ENCODE measurements at regions not wholly inside any gene's neighbourhood (a gene's known extent, or its start where the extent isn't known, plus 50 kb on each side); places are given as distances from the start of the nearest gene placed in this dataset.

DNA sequence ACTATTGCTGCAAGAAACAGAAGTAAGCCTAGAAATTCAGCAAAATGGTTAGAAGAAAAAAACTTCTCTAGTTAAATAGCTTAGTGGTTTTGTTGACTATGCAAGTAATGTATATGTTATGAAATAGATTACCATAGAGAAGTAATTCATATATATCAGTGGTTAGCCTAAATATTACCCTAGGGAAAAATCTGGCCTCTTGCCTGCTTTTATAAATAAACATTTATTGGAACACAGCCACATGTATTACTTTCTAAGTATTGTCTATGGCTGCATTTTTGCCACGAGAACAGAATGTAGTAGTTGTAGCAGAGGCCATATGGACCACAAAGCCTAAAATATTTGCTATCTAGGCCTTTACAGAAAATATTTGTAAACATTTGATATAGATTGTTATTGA lies 1471.7 kb upstream of the PRR20A start:
- TF ChIP-seq, protein P1, sequence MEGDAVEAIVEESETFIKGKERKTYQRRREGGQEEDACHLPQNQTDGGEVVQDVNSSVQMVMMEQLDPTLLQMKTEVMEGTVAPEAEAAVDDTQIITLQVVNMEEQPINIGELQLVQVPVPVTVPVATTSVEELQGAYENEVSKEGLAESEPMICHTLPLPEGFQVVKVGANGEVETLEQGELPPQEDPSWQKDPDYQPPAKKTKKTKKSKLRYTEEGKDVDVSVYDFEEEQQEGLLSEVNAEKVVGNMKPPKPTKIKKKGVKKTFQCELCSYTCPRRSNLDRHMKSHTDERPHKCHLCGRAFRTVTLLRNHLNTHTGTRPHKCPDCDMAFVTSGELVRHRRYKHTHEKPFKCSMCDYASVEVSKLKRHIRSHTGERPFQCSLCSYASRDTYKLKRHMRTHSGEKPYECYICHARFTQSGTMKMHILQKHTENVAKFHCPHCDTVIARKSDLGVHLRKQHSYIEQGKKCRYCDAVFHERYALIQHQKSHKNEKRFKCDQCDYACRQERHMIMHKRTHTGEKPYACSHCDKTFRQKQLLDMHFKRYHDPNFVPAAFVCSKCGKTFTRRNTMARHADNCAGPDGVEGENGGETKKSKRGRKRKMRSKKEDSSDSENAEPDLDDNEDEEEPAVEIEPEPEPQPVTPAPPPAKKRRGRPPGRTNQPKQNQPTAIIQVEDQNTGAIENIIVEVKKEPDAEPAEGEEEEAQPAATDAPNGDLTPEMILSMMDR (IDR thresholded peaks at IDR 0.05; ENCODE audit: extremely low read depth in 1 of 2, insufficient read depth in 1 of 2, low read depth in 1 of 2, low read length in 2 of 2): no peak
- TF ChIP-seq POLR2A (IDR thresholded peaks at IDR 0.05; ENCODE audit: low read depth, low read length) (no peak), FOS (IDR thresholded peaks at IDR 0.05; ENCODE audit: borderline replicate concordance, insufficient read depth, low read length) (no peak), POLR2AphosphoS5 (IDR thresholded peaks at IDR 0.05; ENCODE audit: insufficient read depth, low read depth, low read length) (no peak), EZH2 (IDR thresholded peaks at IDR 0.05; ENCODE audit: borderline replicate concordance, low read depth, low read length, severe bottlenecking) (no peak)
